UCSD-AML1 (cell line): ENCODE measurements at regions not wholly inside any gene's neighbourhood (a gene's known extent, or its start where the extent isn't known, plus 50 kb on each side); places are given as distances from the start of the nearest gene placed in this dataset.

ENCODE experiments used
- DNase-seq: peaks from one replicate; lab custom pipeline; 2025; ENCODE audit not compliant: unreplicated experiment; lab: John Stamatoyannopoulos, UW

DNA sequence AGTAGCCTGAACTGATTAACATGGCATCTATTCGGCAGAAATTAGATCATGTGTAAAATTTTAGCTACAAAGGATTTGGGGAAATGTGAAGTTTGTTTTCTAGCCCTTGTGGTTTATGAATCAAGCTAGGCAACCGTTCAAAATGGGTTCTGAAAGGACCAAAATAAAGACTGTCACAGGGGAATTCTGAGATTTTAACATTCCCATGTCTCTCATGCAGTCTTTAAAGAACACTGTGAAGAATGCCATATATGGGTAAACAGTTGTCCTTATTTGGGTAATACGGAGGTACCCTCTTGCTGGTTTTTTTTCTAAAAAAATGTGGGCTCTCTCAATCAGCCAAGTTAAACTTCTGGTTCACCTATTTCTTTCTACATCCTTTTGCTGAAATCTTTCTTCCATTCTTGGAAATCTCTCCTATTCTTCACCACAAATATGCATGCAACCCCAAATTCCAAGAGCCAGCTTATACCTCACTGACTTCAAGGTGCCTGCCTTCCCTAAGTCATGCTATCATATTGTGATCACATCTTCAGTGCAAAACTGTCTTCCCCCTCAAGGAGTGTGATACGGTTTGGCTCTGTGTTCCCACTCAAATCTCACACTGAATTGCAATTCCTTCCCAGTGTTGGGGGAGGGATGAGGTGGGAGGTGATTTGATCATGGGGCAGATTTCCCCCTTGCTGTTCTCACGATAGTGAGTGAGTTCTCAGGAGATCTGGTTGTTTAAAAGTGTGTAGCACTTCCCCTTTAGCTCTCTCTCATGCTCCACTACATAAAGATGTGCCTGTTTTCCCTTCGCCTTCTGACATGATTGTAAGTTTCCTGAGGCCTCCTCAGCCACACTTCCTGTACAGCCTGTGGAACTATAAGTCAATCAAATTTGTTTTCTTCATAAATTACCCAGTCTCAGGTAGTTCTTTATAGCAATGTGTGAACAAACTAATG lies 308.7 kb downstream of the TTLL7 start:
- no peak for DNase-seq

GRCh38 chr1:83682132-83682531 lies 316.8 kb downstream of the TTLL7 start:
- no peak for DNase-seq

DNA sequence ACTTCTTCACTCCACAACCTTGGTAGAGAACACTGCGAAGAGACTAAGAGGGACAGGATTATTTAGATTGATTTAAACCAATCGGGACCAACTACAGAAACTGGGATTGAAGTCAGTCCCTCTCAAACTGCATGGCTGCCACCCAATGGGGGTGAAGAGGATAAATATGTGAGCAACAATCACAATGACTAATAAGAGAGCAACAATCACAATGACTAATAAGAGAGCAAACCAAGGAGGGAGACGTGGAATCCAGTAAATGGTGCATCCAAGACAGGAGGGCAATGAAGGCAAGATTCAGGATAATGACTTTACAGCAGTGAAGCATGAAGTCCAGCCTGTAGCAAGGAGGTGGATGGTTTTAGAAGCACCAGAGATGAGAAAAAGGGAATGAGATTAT lies 322.8 kb downstream of the TTLL7 start:
- DNase-seq = no peak

GRCh38 chr1:83673312-83673711 lies 325.6 kb downstream of the TTLL7 start:
- no peak for DNase-seq

GRCh38 chr1:83671586-83671985 lies 327.3 kb downstream of the TTLL7 start:
- DNase-seq = no peak

DNA sequence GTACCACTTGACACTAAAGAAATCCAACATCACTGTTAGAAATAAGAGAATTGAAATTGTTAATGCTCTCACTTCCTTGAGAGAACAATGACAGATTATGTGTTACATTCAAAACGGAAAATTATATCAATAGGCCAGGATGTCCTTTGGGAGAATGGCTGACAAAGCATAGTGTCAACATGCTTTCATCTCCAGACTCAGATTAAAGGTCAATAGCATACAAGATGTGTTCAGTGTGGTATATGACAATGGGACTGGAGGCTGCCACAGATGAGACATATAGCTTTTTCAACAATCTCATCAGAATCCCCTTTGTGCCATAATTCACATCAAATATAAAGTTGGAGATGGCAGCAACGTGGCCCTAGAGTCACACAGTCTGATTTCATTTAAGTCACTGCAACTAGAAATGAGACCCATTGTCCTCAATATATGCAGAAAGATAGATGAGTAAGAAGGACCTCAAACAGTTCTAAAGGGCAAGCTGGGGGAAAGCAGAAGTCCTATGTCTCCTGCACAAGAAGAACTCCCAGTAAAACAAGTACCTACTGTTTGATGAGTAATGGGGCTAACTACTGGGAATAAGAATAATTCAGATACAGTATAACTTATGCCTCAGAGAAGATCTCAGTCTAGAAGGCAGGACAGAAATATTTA lies 327.9 kb downstream of the TTLL7 start:
- DNase-seq = no peak

GRCh38 chr1:83641796-83642443 lies 357.0 kb downstream of the TTLL7 start:
- no peak for DNase-seq

DNA sequence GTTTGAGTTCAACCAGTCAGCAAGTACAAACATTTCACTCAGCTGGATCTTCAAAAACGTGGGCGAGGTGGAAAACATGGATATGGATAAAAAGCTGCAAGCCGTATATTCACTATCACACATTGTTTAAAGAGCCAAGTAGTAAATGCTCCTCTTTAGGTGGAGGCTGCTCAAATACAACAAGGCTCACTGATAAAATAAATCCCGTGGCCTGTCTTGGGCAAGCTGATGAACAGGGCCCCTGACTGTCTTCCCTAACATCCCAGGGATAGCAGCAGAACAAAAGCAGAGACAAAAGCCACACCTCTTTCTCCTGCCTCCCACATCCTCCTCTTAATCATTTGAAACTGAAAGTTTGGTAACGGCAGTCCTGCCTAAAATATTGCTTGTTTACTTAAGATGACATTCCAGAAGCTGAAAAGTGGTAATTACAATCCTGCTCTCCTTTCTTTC lies 357.7 kb downstream of the TTLL7 start:
- DNase-seq = no peak

GRCh38 chr1:83639785-83640184 lies 359.1 kb downstream of the TTLL7 start:
- DNase-seq = no peak

DNA sequence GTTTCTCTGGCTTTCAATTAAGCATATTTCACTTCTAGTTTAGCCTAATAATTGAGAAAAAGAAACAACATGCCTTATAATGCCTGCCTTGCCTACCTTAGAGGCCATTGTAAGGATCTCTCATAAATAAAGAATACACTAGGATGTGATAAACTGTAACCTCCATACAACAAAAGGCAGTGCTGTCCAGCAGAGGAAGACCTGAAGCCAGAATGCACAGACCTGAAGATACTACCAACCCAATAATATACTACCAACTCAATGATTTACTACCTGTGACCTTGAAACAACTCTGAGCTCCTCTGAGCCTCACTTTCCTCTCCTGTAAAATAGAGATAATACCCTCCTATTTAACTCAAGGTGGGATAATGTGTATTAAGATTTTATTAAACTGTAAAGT lies 361.3 kb downstream of the TTLL7 start:
- no peak for DNase-seq

GRCh38 chr1:83637009-83637408 lies 361.9 kb downstream of the TTLL7 start:
- DNase-seq = no peak

DNA sequence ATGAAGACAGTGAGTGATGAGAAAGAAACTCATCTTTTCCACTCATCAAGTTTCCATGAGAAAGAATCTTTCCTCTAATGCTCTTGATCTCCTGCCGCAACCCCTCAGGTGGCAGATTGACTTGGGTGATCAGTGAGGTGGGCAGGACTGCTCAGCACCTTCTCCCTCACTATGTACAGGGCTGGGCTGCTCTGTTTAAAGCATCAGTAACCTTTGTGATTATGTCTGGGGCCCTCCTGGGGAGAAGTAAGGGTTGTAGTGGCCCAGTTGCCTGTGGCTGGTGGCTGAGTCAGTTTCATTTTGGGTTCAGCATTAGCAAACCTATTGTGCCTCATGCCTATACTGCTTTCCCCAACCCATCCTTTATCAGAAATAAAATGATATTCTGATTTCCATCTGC lies 366.0 kb downstream of the TTLL7 start:
- no peak for DNase-seq

GRCh38 chr1:83631851-83632250 lies 367.1 kb downstream of the TTLL7 start:
- DNase-seq = no peak

DNA sequence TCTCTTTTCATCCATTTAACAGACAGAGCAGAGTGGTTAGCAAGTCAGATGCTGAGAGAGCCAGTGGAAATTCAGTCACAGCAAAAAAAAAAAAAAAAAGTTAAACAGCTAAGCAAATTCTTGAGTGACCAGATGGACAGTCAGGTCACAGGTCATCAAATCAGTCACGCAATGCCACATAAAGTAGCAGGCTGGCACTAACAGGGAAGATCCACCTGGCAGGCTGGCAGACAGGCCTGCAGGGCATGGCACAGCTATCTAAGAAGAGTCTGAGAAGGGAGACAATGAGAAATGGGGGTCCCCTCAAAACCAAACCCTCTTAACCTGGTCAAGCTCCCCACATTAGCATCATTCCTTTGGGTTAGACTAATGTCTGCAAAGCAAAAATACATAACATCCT lies 371.9 kb downstream of the TTLL7 start:
- no peak for DNase-seq

- DNase-seq = no peak
Measured at GRCh38 chr1:83626603-83627002, 372.3 kb downstream of the TTLL7 start.

GRCh38 chr1:83625646-83626045 lies 373.3 kb downstream of the TTLL7 start:
- DNase-seq = no peak

GRCh38 chr1:83620016-83620415 lies 378.9 kb downstream of the TTLL7 start:
- no peak for DNase-seq

- DNase-seq = no peak
Measured at GRCh38 chr1:83619170-83619896, 379.6 kb downstream of the TTLL7 start.

DNA sequence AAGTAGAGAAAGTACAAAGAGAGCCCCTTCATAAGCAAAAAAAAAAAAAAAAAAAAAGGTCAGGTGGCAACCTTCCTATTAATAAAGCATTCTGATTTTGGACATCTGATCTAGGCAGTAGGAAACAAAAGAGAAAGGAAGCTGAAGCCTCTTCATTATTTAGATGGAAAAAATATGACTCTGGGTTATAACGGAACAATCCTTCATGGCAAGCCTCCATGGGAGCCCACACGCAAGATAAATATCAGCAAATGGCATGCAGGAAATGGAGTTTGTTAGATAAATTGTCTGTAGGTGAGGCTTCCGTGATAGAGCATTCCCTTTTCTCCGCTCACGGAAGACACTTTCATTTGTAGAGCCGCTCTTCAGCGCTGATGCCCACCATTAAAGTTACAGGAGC lies 381.0 kb downstream of the TTLL7 start:
- DNase-seq = no peak

GRCh38 chr1:83615370-83615769 lies 383.6 kb downstream of the TTLL7 start:
- DNase-seq = no peak

DNA sequence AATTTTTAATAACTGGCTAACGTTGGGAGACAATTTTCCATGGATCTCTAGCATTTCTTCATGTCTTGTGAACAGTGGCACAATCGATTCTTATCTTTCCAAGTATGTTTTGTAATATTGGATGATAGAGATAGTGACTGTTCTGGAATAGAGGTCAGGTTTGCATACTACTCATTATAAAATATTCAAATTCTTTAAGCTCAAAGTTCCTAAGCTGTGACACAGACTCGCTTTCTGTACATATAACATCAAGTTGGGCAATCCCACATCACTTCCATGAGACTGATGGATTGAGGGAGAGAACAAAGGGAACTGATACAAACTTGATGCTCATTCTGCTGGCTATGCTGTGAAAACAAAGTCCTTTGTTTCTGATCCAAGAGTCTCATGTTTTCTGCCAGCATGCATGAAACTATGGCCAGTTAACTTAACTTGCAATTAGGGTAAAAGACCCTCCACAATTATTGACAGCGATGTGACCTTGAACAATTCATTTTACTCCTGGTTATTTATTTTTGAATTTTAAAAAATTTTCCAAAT lies 392.4 kb downstream of the TTLL7 start:
- DNase-seq = no peak
